ENCODE measurements at regions not wholly inside any gene's neighbourhood (a gene's known extent, or its start where the extent isn't known, plus 50 kb on each side); places are given as distances from the start of the nearest gene placed in this dataset.

GRCh38 chr22:27397954-27398342 lies 403.6 kb downstream of the MN1 start:
- DNase-seq (ENCODE audit: insufficient read length, low spot score), result no peak
- TF ChIP-seq CTCF (IDR thresholded peaks at IDR 0.05; ENCODE audit: insufficient read depth, missing control alignments), result no peak
- FAIRE-seq, result no peak

DNA sequence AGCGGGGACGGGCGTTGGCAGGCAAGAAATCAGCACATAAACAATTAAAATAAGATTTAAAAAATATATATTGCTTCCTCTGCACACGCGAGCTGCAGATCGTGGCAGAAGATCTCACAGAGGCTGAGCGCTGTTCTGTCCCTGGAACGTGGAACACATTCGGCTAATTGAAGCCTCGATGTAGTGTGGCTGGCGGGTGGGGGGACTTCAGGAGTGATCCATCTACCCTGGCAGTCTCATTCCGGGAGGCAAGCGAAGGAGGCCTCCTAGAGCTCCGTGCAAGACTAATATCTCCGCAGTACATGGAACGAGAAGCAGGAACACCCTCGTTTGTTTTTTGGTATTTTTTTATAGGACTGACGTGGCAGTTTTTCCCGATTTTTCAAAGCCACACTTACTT lies 402.4 kb downstream of the MN1 start:
- FAIRE-seq (no peak), DNase-seq (ENCODE audit: insufficient read length, low spot score) (no peak)
- TF ChIP-seq CTCF (IDR thresholded peaks at IDR 0.05; ENCODE audit: insufficient read depth, missing control alignments), result no peak

DNA sequence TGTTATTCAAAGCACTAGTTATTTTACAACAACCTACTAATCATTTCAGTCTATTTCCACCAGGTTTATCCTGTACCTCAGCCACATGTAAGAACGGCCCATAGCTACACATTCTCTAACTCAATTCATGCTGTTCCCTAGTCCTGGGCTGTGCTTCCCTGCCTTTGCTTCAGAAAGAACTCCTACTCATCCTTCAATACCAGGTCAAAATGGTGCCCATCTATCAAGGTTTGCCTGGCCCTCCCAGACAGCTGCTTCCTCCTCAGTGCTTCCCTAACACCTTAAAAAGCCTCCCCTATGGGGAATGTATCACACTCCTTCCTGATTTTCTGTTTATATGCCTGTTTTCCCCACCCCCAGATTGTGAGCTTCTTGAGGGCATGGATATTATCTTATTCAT lies 400.7 kb downstream of the MN1 start:
- no peak for TF ChIP-seq CTCF (IDR thresholded peaks at IDR 0.05; ENCODE audit: insufficient read depth, missing control alignments)
- DNase-seq (ENCODE audit: insufficient read length, low spot score), result no peak
- FAIRE-seq, result no peak

DNA sequence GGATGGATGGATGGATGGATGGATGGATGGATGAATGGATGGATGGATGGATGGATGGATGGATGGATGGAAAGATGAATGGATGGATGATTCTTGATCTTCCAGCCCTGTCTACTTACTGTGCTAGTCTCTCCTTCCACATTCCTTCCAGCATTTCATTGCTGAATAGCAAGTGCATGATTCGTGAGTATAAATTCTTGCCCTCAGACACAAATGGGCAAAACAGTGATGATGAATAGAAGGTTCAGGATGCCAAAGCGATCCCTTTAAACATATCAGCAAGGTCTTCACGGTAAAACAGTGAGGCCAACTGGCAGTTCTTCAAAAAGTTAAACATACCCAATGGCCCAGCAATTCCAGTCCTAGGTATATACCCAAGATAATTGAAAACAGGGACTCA lies 400.2 kb downstream of the MN1 start:
- DNase-seq (ENCODE audit: insufficient read length, low spot score), result no peak
- TF ChIP-seq CTCF (IDR thresholded peaks at IDR 0.05; ENCODE audit: insufficient read depth, missing control alignments), result no peak
- no peak for FAIRE-seq

- FAIRE-seq (no peak), DNase-seq (ENCODE audit: insufficient read length, low spot score) (no peak)
- TF ChIP-seq CTCF (IDR thresholded peaks at IDR 0.05; ENCODE audit: insufficient read depth, missing control alignments), result no peak
Measured at GRCh38 chr22:27404441-27404840, 397.1 kb downstream of the MN1 start.

- DNase-seq (ENCODE audit: insufficient read length, low spot score), result no peak
- FAIRE-seq, result no peak
- peak; percentile 52 for TF ChIP-seq CTCF (IDR thresholded peaks at IDR 0.05; ENCODE audit: insufficient read depth, missing control alignments)
Measured at GRCh38 chr22:27405672-27406388, 395.7 kb downstream of the MN1 start.

DNA sequence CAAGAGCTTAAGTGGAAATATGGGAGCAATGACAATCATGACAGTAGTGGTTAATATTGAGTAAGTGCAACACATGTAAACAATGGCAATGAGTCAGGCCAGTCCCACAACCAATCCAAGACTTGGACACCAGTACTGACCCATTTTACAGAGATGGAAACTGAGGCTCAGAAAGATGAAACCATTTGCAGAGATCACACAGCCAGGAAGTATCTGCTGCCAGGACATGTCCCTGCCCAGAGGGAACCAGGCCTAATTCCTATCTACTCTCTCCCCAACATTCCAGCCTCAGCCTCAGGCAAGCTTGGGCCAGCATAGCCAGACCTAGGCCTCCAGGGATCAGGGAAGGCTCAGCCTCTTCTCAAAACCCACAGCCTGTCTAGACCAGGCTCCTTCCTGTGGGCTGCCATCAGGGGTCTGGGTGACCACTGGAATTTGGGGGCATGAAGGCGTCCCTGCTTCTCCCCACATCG lies 395.1 kb downstream of the MN1 start:
- DNase-seq (ENCODE audit: insufficient read length, low spot score) (no peak), FAIRE-seq (no peak)
- TF ChIP-seq CTCF (IDR thresholded peaks at IDR 0.05; ENCODE audit: insufficient read depth, missing control alignments), result no peak

Measured in D721Med (cell line).